Neural cell (in vitro differentiated cells): ENCODE measurements at regions not wholly inside any gene's neighbourhood (a gene's known extent, or its start where the extent isn't known, plus 50 kb on each side); places are given as distances from the start of the nearest gene placed in this dataset.

Source experiments
- H2AFZ ChIP-seq: fragments of 200-600, 300-800 bp; sonication (generic), shearing (Covaris generic); 2 replicates; pipeline ENCODE4 v1.6.0; 2014; ENCODE audit warnings: low read depth, mild to moderate bottlenecking, antibody characterized with exemption, low read length, moderate library complexity
- H3F3A ChIP-seq: fragments of 200-600 bp; shearing (Covaris generic); 2 replicates; pipeline ENCODE4 v1.6.1; 2016; ENCODE audit warnings: mild to moderate bottlenecking, moderate library complexity, mixed read lengths, antibody characterized with exemption, low read length; ENCODE audit not compliant: insufficient read depth, poor library complexity, severe bottlenecking
- H3K27ac ChIP-seq: fragments of 200-600, 300-800 bp; sonication (generic), shearing (Covaris generic); 2 replicates; pipeline ENCODE4 v1.5.1; 2014; ENCODE audit warnings: mild to moderate bottlenecking, low read length, moderate library complexity
- H3K27me3 ChIP-seq: fragments of 300-800, 200-600 bp; sonication (generic), shearing (Covaris generic); 2 replicates; pipeline ENCODE4 v1.6.0; 2014; ENCODE audit warnings: mild to moderate bottlenecking, low read depth, low read length, moderate library complexity; ENCODE audit not compliant: insufficient read depth
- H3K36me3 ChIP-seq: fragments of 300-800, 200-600 bp; sonication (generic), shearing (Covaris generic); 2 replicates; pipeline ENCODE4 v1.5.1; 2014; ENCODE audit warnings: mild to moderate bottlenecking, antibody characterized with exemption, low read length, moderate library complexity; ENCODE audit not compliant: insufficient read depth
- H3K4me2 ChIP-seq: fragments of 300-800, 200-600 bp; sonication (generic), shearing (Covaris generic); 2 replicates; pipeline ENCODE4 v1.6.0; 2014; ENCODE audit warnings: mild to moderate bottlenecking, low read length
- H3K4me3 ChIP-seq: fragments of 300-800, 200-600 bp; sonication (generic), shearing (Covaris generic); 2 replicates; pipeline ENCODE4 v1.5.1; 2014; ENCODE audit warnings: mild to moderate bottlenecking, low read length, moderate library complexity
- H3K79me2 ChIP-seq: fragments of 200-600 bp; shearing (Covaris generic); replicated peaks from 2 replicates; pipeline ENCODE4 v1.6.0; 2014; ENCODE audit warnings: mild to moderate bottlenecking, low read length, moderate library complexity; ENCODE audit not compliant: insufficient read depth
- H3K9ac ChIP-seq: fragments of 300-800, 200-600 bp; sonication (generic), shearing (Covaris generic); 2 replicates; pipeline ENCODE4 v1.6.1; 2016; ENCODE audit warnings: mild to moderate bottlenecking, low read length, mixed read lengths
- H3K9me2 ChIP-seq: fragments of 200-600 bp; shearing (Covaris generic); 2 replicates; pipeline ENCODE4 v1.6.1; 2016; ENCODE audit warnings: mild to moderate bottlenecking, low read length, mixed read lengths; ENCODE audit not compliant: insufficient read depth
- H3K9me3 ChIP-seq: fragments of 200-600, 300-800 bp; sonication (generic), shearing (Covaris generic); 2 replicates; pipeline ENCODE4 v1.6.1; 2016; ENCODE audit warnings: mild to moderate bottlenecking, mixed run types, low read length, moderate library complexity, mixed read lengths
- H4K20me1 ChIP-seq: fragments of 200-600 bp; shearing (Covaris generic); 2 replicates; pipeline ENCODE4 v1.6.1; 2016; ENCODE audit warnings: mild to moderate bottlenecking, mixed run types; ENCODE audit not compliant: insufficient read depth
- CTCF ChIP-seq: fragments of 450-650 bp; IDR thresholded peaks from 2 replicates; pipeline ENCODE4 v1.5.1; 2014; ENCODE audit warnings: antibody characterized with exemption, mild to moderate bottlenecking, moderate library complexity; ENCODE audit not compliant: poor library complexity, severe bottlenecking
- EP300 ChIP-seq: fragments of 450-650 bp; conservative IDR thresholded peaks from 2 replicates; pipeline ENCODE4 v1.6.1; 2014; ENCODE audit warnings: antibody characterized with exemption, mild to moderate bottlenecking, moderate library complexity; ENCODE audit not compliant: poor library complexity, severe bottlenecking
- EZH2 ChIP-seq: fragments of 200-600, 300-800 bp; shearing (Covaris generic), sonication (generic); IDR thresholded peaks from 2 replicates; pipeline ENCODE4 v1.6.1; 2014; ENCODE audit warnings: antibody characterized with exemption, low read length, borderline replicate concordance, mild to moderate bottlenecking; ENCODE audit not compliant: insufficient read depth, poor library complexity, severe bottlenecking
- MXI1 ChIP-seq: fragments of 450-650 bp; conservative IDR thresholded peaks from 2 replicates; pipeline ENCODE4 v1.6.1; 2014; ENCODE audit warnings: antibody characterized with exemption, mild to moderate bottlenecking; ENCODE audit not compliant: poor library complexity, severe bottlenecking
- POLR2AphosphoS5 ChIP-seq: IDR thresholded peaks from 2 replicates; pipeline ENCODE4 v1.6.1; 2012
- RAD21 ChIP-seq: fragments of 450-650 bp; conservative IDR thresholded peaks from 2 replicates; pipeline ENCODE4 v1.6.1; 2014; ENCODE audit warnings: antibody characterized with exemption, mild to moderate bottlenecking, moderate library complexity
- REST ChIP-seq: IDR thresholded peaks from 2 replicates; pipeline ENCODE4 v1.6.1; 2012; ENCODE audit warnings: borderline replicate concordance
- SMC3 ChIP-seq: fragments of 450-650 bp; conservative IDR thresholded peaks from 2 replicates; pipeline ENCODE4 v1.6.1; 2014; ENCODE audit warnings: antibody characterized with exemption, mild to moderate bottlenecking, moderate library complexity; ENCODE audit not compliant: poor library complexity
- TAF1 ChIP-seq: IDR thresholded peaks from 2 replicates; pipeline ENCODE4 v1.6.1; 2012; ENCODE audit warnings: low read depth

- TF ChIP-seq POLR2AphosphoS5 (no peak), EZH2 (no peak), CTCF (no peak), SMC3 (no peak)
- H3K9me2 ChIP-seq: no peaks in the 10 kb centered on the region
- no peaks in the 10 kb centered on the region for H4K20me1 ChIP-seq
- H3K4me2 ChIP-seq: no peak overlapping the region
- H3K9ac ChIP-seq: no peak overlapping the region
- no peak overlapping the region for H3K27ac ChIP-seq
- no peak overlapping the region for H2AFZ ChIP-seq
- H3F3A ChIP-seq: no peaks in the 10 kb centered on the region
- H3K36me3 ChIP-seq: no peaks in the 10 kb centered on the region
- H3K27me3 ChIP-seq: no peaks in the 10 kb centered on the region
- H3K79me2 ChIP-seq: no peaks in the 10 kb centered on the region
- H3K9me3 ChIP-seq: no peaks in the 10 kb centered on the region
- no peak overlapping the region for H3K4me3 ChIP-seq
Observed at GRCh38 chr2:228848638-228849037, 422.4 kb downstream of the PID1 start.

- H3K36me3 ChIP-seq: no peaks in the 10 kb centered on the region
- no peaks in the 10 kb centered on the region for H3F3A ChIP-seq
- no peak overlapping the region for H3K27ac ChIP-seq
- H3K9me2 ChIP-seq: no peaks in the 10 kb centered on the region
- H3K4me3 ChIP-seq: no peak overlapping the region
- H2AFZ ChIP-seq: no peak overlapping the region
- no peaks in the 10 kb centered on the region for H3K27me3 ChIP-seq
- no peaks in the 10 kb centered on the region for H3K9me3 ChIP-seq
- no peaks in the 10 kb centered on the region for H4K20me1 ChIP-seq
- no peaks in the 10 kb centered on the region for H3K79me2 ChIP-seq
- TF ChIP-seq CTCF: no peak
- TF ChIP-seq RAD21: no peak
- no peak for TF ChIP-seq TAF1
- no peak for TF ChIP-seq SMC3
- no peak for TF ChIP-seq MXI1
- TF ChIP-seq POLR2AphosphoS5: no peak
- TF ChIP-seq EZH2: no peak
- no peak overlapping the region for H3K9ac ChIP-seq
- no peak overlapping the region for H3K4me2 ChIP-seq
Observed at GRCh38 chr2:228847684-228848083, 423.4 kb downstream of the PID1 start.

- Histone ChIP-seq H3K4me2 (no peak overlapping the region), H2AFZ (no peak overlapping the region), H3K9me3 (no peaks in the 10 kb centered on the region)
Observed at GRCh38 chr2:228846161-228846560, 424.9 kb downstream of the PID1 start.

More at GRCh38 chr2:228846161-228846560, 424.9 kb downstream of the PID1 start:
- no peaks in the 10 kb centered on the region for H3K79me2 ChIP-seq
- H3K27me3 ChIP-seq: no peaks in the 10 kb centered on the region
- H4K20me1 ChIP-seq: no peaks in the 10 kb centered on the region
- no peaks in the 10 kb centered on the region for H3K9me2 ChIP-seq
- no peaks in the 10 kb centered on the region for H3K36me3 ChIP-seq
- H3K9ac ChIP-seq: no peak overlapping the region
- no peak overlapping the region for H3K4me3 ChIP-seq
- H3F3A ChIP-seq: no peaks in the 10 kb centered on the region
- TF ChIP-seq POLR2AphosphoS5 (no peak), EZH2 (no peak), MXI1 (no peak), RAD21 (no peak), TAF1 (no peak), REST (no peak), CTCF (no peak), EP300 (no peak), SMC3 (no peak)
- H3K27ac ChIP-seq: no peak overlapping the region
